Neutrophil (primary cell): ENCODE measurements at regions not wholly inside any gene's neighbourhood (a gene's known extent, or its start where the extent isn't known, plus 50 kb on each side); places are given as distances from the start of the nearest gene placed in this dataset.

Experiments used
- H3K27ac ChIP-seq: fragments of 200-600 bp; sonication (generic); 2 replicates; pipeline ENCODE4 v1.5.1; 2016; ENCODE audit warnings: mild to moderate bottlenecking, moderate library complexity
- H3K27me3 ChIP-seq: fragments of 200-600 bp; sonication (generic); 2 replicates; pipeline ENCODE4 v1.6.0; 2016; ENCODE audit warnings: mild to moderate bottlenecking
- H3K36me3 ChIP-seq: fragments of 200-600 bp; sonication (generic); 2 replicates; pipeline ENCODE4 v1.5.1; 2017
- H3K4me1 ChIP-seq, 2 experiments: fragments of 200-600 bp in 1 of 2; sonication (generic) in 1 of 2; 1 replicate in 1 of 2; 2 replicates in 1 of 2; pipeline versions ENCODE4 v1.5.1 to v1.6.1; 2013 to 2016; ENCODE audit warnings: low read depth in 1 of 2, low read length in 1 of 2, mild to moderate bottlenecking in 1 of 2, moderate library complexity in 1 of 2; ENCODE audit not compliant: control insufficient read depth in 1 of 2, insufficient read depth in 1 of 2
- H3K4me3 ChIP-seq, 2 experiments: fragments of 200-600 bp in 1 of 2; sonication (generic) in 1 of 2; 1 replicate in 1 of 2; 2 replicates in 1 of 2; pipeline ENCODE4 v1.5.1; 2013 to 2016; ENCODE audit warnings: low read depth in 1 of 2, low read length in 1 of 2, mild to moderate bottlenecking in 1 of 2, moderate library complexity in 1 of 2
- H3K9me3 ChIP-seq: fragments of 200-600 bp; sonication (generic); 2 replicates; pipeline ENCODE4 v1.5.1; 2016
- CTCF ChIP-seq: fragments of 200-600 bp; sonication (generic); IDR thresholded peaks from 2 replicates; pipeline ENCODE4 v1.5.1; 2016; ENCODE audit warnings: antibody characterized with exemption

- Histone ChIP-seq H3K27me3 (no peaks in the 10 kb centered on the region), H3K4me3 (no peak overlapping the region), H3K36me3 (no peaks in the 10 kb centered on the region), H3K4me1 (no peaks in the 10 kb centered on the region), H3K27ac (no peak overlapping the region), H3K9me3 (no peaks in the 10 kb centered on the region)
- TF ChIP-seq CTCF = no peak
These were observed 179.5 kb downstream of the ZNF608 start for GRCh38 chr5:124566875-124567450.

GRCh38 chr5:124561451-124561850, 185.0 kb downstream of the ZNF608 start:
- Histone ChIP-seq H3K4me3 (no peak overlapping the region), H3K36me3 (no peaks in the 10 kb centered on the region), H3K4me1 (no peaks in the 10 kb centered on the region), H3K9me3 (no peaks in the 10 kb centered on the region), H3K27me3 (no peaks in the 10 kb centered on the region), H3K27ac (no peak overlapping the region)
- TF ChIP-seq CTCF = no peak

- Histone ChIP-seq H3K9me3 (no peaks in the 10 kb centered on the region), H3K4me3 (no peak overlapping the region), H3K27ac (no peak overlapping the region)
These were observed 186.1 kb downstream of the ZNF608 start for GRCh38 chr5:124560370-124560769.

GRCh38 chr5:124557761-124558160, 188.7 kb downstream of the ZNF608 start:
- H3K36me3 ChIP-seq = no peaks in the 10 kb centered on the region
- no peaks in the 10 kb centered on the region for H3K27me3 ChIP-seq
- no peaks in the 10 kb centered on the region for H3K9me3 ChIP-seq
- H3K4me1 ChIP-seq = no peaks in the 10 kb centered on the region
- TF ChIP-seq CTCF = no peak
- no peak overlapping the region for H3K27ac ChIP-seq
- H3K4me3 ChIP-seq = no peak overlapping the region

More at GRCh38 chr5:124560370-124560769, 186.1 kb downstream of the ZNF608 start:
- Histone ChIP-seq H3K36me3 (no peaks in the 10 kb centered on the region), H3K4me1 (no peaks in the 10 kb centered on the region), H3K27me3 (no peaks in the 10 kb centered on the region)
- no peak for TF ChIP-seq CTCF

GRCh38 chr5:124554746-124555578, 191.5 kb downstream of the ZNF608 start:
- Histone ChIP-seq H3K4me1 (no peaks in the 10 kb centered on the region), H3K9me3 (no peaks in the 10 kb centered on the region), H3K36me3 (no peaks in the 10 kb centered on the region), H3K27me3 (no peaks in the 10 kb centered on the region), H3K4me3 (no peak overlapping the region), H3K27ac (no peak overlapping the region)
- no peak for TF ChIP-seq CTCF
